Testis (tissue), 2 donors: ENCODE measurements at regions not wholly inside any gene's neighbourhood (a gene's known extent, or its start where the extent isn't known, plus 50 kb on each side); places are given as distances from the start of the nearest gene placed in this dataset.

Source experiments
- CTCF ChIP-seq, 3 experiments: fragments of 450-650 bp in 2 of 3; fragments of 200-600 bp in 1 of 3; sonication (generic) in 1 of 3; IDR thresholded peaks; one replicate each; pipeline ENCODE4 v1.5.1; 2016 to 2019; ENCODE audit warnings: antibody characterized with exemption in 3 of 3, mild to moderate bottlenecking in 2 of 3, moderate library complexity in 1 of 3
- POLR2A ChIP-seq: fragments of 450-650 bp; IDR thresholded peaks from one replicate; pipeline ENCODE4 v1.6.1; 2017; ENCODE audit warnings: antibody characterized with exemption, mild to moderate bottlenecking, moderate library complexity

GRCh38 chr9:108606401-108606800 is 249.4 kb downstream of the ACTL7B start:
- TF ChIP-seq CTCF (IDR thresholded peaks at IDR 0.05) = no peak
- TF ChIP-seq POLR2A = no peak
